ENCODE measurements at regions not wholly inside any gene's neighbourhood (a gene's known extent, or its start where the extent isn't known, plus 50 kb on each side); places are given as distances from the start of the nearest gene placed in this dataset.

DNA sequence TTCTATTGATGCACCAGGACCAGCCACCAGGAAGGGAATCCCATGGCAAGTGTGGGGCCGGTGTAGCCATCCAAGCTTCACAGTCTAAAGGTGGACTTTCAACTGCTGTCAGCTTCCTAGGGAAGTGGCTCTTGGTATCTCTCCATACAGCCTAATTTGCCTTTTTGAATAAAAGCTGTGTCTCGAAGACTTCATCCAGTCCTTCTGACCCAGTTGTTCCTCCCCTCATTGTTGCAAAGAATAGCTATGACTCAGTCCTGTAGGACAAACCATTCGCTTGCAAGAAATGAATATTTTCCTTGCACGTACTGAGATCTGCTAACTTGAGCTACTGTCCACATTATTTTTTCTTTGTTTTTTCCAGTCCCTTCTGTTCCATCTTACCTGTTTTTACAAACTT is 145.1 kb upstream of the CTSO start:
- Histone ChIP-seq H3K79me2 (ENCODE audit: control insufficient read depth, insufficient read depth, low read length) (no peaks in the 10 kb centered on the region), H3K27ac (ENCODE audit: low read length in 2 of 2) (no peak overlapping the region), H3K27me3 (replicated peaks in 1 of 4; ENCODE audit: control extremely low read depth in 1 of 4, control insufficient read depth in 3 of 4, insufficient read depth in 4 of 4, low read length in 3 of 4) (no peaks in the 10 kb centered on the region), H3K4me3 (ENCODE audit: control extremely low read depth in 1 of 5, extremely low read depth in 1 of 5, insufficient read depth in 1 of 5, low read depth in 2 of 5, low read length in 4 of 5) (no peak overlapping the region), H3K9me3 (ENCODE audit: control extremely low read depth in 1 of 3, control insufficient read depth in 2 of 3, insufficient read depth in 1 of 3, low read length in 2 of 3) (no peaks in the 10 kb centered on the region), H4K20me1 (ENCODE audit: control insufficient read depth, insufficient read depth, low read length, poor library complexity, severe bottlenecking) (no peaks in the 10 kb centered on the region), H3K4me2 (replicated peaks; ENCODE audit: low read depth, low read length, poor library complexity, severe bottlenecking) (no peak overlapping the region), H2AFZ (ENCODE audit: insufficient read depth, low read depth, low read length, poor library complexity, severe bottlenecking) (no peak overlapping the region), H3K36me3 (replicated peaks in 1 of 2; ENCODE audit: control extremely low read depth in 1 of 2, control insufficient read depth in 1 of 2, extremely low read depth in 1 of 2, insufficient read depth in 2 of 2, low read length in 1 of 2) (no peaks in the 10 kb centered on the region), H3K4me1 (ENCODE audit: control insufficient read depth in 2 of 2, insufficient read depth in 2 of 2, low read length in 2 of 2) (no peaks in the 10 kb centered on the region), H3K9ac (ENCODE audit: low read length) (no peak overlapping the region)
- DNase-seq (no peak), ATAC-seq (ENCODE audit: low read depth) (no peak)
- POLR2A ChIA-PET = no interaction called here
- Mint-ChIP-seq H3K4me3 (no peak overlapping the region), H3K9me3 (ENCODE audit: insufficient read depth) (no peaks in the 10 kb centered on the region), H3K27ac (no peak overlapping the region), H3K4me1 (no peaks in the 10 kb centered on the region), H3K27me3 (no peaks in the 10 kb centered on the region)
- intact Hi-C loops (cut with micrococcal nuclease) = no loop called here
- CTCF ChIA-PET = no interaction called here
- no peak for TF ChIP-seq EZH2 (IDR thresholded peaks at IDR 0.05; ENCODE audit: borderline replicate concordance, insufficient read depth, low read depth, low read length, poor library complexity, severe bottlenecking)
- WGBS (ENCODE audit: insufficient coverage) = 86% methylated on average over 3 of the region's 4 CpGs

DNA sequence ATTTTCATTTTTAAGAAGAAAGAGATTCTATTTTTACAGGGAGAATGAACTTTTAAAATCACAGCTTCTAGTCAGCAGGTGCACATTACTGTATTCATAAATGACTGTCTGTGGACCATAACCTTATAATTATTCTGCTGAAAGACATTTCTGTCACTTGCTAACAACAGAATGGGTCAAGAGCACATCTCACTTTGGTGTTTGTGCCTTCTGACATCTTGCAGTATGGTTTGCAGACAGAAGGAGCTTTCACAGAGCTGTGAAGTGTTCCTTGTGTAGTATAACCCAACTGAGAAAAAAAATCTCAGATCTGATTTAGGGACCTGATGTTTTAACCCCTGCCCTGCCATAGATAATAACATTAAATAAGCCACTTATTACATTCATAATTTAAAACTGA is 131.4 kb upstream of the CTSO start:
- ChIA-PET POLR2A (no interaction called here), CTCF (no interaction called here)
- H3K4me1 Mint-ChIP-seq = no peaks in the 10 kb centered on the region
- Histone ChIP-seq H2AFZ (ENCODE audit: insufficient read depth, low read depth, low read length, poor library complexity, severe bottlenecking) (no peak overlapping the region), H3K36me3 (replicated peaks in 1 of 2; ENCODE audit: control extremely low read depth in 1 of 2, control insufficient read depth in 1 of 2, extremely low read depth in 1 of 2, insufficient read depth in 2 of 2, low read length in 1 of 2) (no peaks in the 10 kb centered on the region), H3K4me3 (ENCODE audit: control extremely low read depth in 1 of 5, extremely low read depth in 1 of 5, insufficient read depth in 1 of 5, low read depth in 2 of 5, low read length in 4 of 5) (no peak overlapping the region), H3K27ac (ENCODE audit: low read length in 2 of 2) (no peak overlapping the region), H3K9ac (ENCODE audit: low read length) (no peak overlapping the region), H3K9me3 (ENCODE audit: control extremely low read depth in 1 of 3, control insufficient read depth in 2 of 3, insufficient read depth in 1 of 3, low read length in 2 of 3) (no peaks in the 10 kb centered on the region), H4K20me1 (ENCODE audit: control insufficient read depth, insufficient read depth, low read length, poor library complexity, severe bottlenecking) (no peaks in the 10 kb centered on the region), H3K4me1 (ENCODE audit: control insufficient read depth in 2 of 2, insufficient read depth in 2 of 2, low read length in 2 of 2) (no peaks in the 10 kb centered on the region), H3K27me3 (replicated peaks in 1 of 4; ENCODE audit: control extremely low read depth in 1 of 4, control insufficient read depth in 3 of 4, insufficient read depth in 4 of 4, low read length in 3 of 4) (no peaks in the 10 kb centered on the region), H3K4me2 (replicated peaks; ENCODE audit: low read depth, low read length, poor library complexity, severe bottlenecking) (no peak overlapping the region), H3K79me2 (ENCODE audit: control insufficient read depth, insufficient read depth, low read length) (no peaks in the 10 kb centered on the region)
- ATAC-seq (ENCODE audit: low read depth) (no peak), DNase-seq (no peak)
- TF ChIP-seq, protein P1, sequence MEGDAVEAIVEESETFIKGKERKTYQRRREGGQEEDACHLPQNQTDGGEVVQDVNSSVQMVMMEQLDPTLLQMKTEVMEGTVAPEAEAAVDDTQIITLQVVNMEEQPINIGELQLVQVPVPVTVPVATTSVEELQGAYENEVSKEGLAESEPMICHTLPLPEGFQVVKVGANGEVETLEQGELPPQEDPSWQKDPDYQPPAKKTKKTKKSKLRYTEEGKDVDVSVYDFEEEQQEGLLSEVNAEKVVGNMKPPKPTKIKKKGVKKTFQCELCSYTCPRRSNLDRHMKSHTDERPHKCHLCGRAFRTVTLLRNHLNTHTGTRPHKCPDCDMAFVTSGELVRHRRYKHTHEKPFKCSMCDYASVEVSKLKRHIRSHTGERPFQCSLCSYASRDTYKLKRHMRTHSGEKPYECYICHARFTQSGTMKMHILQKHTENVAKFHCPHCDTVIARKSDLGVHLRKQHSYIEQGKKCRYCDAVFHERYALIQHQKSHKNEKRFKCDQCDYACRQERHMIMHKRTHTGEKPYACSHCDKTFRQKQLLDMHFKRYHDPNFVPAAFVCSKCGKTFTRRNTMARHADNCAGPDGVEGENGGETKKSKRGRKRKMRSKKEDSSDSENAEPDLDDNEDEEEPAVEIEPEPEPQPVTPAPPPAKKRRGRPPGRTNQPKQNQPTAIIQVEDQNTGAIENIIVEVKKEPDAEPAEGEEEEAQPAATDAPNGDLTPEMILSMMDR (IDR thresholded peaks at IDR 0.05) = no peak
- TF ChIP-seq EZH2 (IDR thresholded peaks at IDR 0.05; ENCODE audit: borderline replicate concordance, insufficient read depth, low read depth, low read length, poor library complexity, severe bottlenecking) = no peak
- no peak overlapping the region for H3K4me3 Mint-ChIP-seq
- intact Hi-C loops (cut with micrococcal nuclease) = no loop called here
- H3K27ac Mint-ChIP-seq = no peak overlapping the region
- H3K9me3 Mint-ChIP-seq (ENCODE audit: insufficient read depth) = peaks cover 4% of the 10 kb centered on the region
- no peaks in the 10 kb centered on the region for H3K27me3 Mint-ChIP-seq

Data from B cell (primary cell).